Stimulated activated CD8-positive, alpha-beta memory T cell treated with anti-CD3 and anti-CD28 coated beads, Interleukin-2, amount 100 ng/mL, for 48 hours (primary cell): ENCODE measurements at regions not wholly inside any gene's neighbourhood (a gene's known extent, or its start where the extent isn't known, plus 50 kb on each side); places are given as distances from the start of the nearest gene placed in this dataset.
A peak's percentile ranks its signal among the peaks of the same experiment; 100 is the strongest.
"Not testable (repeated sequence)": the region's sequence is repeated elsewhere in the genome, so short reads cannot be mapped to it uniquely, and the experiment has no call there.

Experiments used
- DNase-seq, 2 donors: peaks; one replicate each; pipeline ENCODE4 v3.0.0-alpha.2; 2020; ENCODE audit warnings: low read depth in 2 of 2

DNA sequence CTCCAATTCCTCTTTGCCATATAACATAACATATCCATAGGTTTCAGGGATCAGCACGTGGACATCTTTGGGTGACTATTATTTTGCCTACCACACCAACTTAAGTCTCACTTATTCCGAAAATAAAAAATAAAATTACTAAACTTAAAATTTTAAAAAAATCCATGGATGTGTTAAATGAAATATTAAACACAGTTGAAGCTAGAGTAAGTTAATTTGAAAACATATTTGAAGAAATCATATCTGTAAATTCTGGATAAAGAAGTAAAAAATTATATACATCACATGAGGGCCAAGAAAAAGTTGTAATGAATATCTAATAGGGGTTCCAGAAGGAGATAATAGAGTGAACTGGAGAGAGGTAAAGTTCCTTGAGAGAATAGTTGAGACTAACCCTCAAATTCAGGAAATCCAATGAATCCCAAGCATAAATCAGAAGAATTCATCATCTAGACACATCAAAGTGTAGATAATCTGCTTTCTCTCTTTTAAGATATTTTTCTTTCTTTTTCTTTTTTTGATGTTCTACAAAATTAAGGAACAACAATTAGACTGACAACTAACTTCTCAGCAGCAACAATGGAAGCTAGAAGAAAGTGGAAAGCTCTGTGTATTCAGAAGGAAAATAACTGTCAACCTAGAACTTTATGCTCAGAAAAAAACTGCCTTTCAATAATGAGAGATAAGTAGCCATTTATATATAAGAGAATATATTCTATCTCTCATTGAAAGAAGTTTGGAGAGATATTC, 147.4 kb downstream of the ABHD5 start:
- DNase-seq, result no peak

DNA sequence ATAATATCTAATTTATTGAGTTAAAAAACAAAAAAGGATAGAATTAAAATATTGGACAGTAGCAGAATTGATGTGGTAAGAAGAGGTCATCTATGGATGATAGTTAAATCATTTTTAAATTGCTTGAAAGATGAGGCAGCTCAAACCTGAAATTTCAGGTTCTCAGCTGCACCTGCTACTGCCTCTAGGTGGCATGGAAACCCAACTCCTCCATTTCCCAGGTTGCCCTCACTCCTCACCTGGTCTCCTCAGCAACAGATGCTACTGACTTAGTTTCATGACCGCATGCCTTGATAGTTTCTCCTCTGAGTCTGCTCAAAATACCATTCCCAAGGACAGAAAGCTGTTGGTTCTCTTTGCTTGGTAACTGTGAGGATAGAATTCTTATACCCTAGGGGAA, 148.1 kb downstream of the ABHD5 start:
- DNase-seq, result no peak

DNA sequence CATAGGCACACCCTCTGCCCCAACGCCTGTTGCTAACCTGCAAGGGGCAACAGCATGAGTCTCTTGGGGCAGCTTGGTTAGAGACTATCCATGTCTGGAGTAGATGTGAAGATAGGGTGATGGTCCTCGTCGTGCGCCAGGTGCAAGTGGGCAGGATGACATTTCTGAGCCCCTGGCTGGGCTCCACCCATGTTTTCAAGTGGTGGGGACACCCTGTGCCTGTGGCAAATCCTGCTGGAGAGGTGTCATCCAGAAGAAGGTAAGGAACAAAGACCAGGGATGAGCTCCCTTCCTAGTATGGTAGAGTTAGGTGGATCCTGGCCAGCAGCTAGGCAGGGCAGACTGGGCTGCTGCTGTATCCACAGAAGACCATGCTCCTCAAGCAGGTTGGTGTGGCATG, 152.6 kb downstream of the ABHD5 start:
- no peak for DNase-seq

DNA sequence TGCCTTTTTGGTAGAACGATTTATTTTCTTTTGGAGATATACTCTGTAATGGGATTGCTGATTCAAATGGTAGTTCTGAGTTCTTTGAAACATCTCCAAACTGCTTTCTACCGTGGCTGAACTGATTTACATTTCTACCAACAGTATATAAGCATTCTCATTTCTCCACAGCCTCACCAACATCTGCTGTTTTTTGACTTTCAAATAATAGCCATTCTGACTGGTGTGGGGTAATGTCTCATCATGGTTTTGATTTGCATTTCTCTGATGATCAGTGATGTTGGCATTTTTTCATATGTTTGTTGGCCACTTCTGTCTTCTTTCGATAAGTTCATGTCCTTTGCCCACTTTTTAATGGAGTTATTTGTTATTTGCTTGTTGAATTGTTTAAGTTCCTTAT, 154.0 kb downstream of the ABHD5 start:
- DNase-seq, result no peak

DNA sequence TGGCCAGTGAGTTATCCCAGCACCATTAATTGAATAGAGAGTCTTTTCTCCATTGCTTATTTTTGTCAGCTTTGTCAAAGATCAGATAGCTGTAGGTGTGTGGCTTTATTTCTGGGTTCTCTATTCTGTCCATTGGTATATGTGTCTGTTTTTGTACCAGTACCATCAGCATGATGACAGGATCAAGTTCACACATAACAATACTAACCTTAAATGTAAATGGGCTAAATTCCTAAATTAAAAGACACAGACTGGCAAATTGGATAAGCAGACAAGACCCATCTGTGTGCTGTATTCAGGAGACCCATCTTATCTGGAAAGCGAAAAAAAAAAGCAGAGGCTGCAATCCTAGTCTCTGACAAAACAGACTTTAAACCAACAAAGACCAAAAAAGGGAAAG, 154.8 kb downstream of the ABHD5 start:
- not testable (repeated sequence) for DNase-seq

DNA sequence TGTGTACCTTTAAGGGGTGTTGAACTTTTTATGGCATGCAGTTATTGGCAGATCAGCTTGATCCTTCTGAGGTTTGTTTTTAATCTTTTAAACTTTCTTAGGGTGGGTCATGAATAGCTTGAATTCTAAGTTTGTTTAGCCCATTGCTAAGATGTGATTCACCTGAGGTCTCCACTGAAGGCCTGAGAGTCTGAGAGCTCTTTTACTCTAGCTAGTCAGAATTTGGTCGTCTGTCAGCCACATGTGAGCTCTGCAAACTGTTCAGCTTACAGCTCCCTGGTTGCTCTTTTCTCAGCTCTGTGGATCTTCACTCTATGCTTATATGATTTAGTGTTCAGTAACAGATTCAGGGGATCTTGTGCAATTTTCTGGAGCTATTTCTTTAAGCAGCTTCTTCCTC, 161.3 kb downstream of the ABHD5 start:
- no peak for DNase-seq

DNA sequence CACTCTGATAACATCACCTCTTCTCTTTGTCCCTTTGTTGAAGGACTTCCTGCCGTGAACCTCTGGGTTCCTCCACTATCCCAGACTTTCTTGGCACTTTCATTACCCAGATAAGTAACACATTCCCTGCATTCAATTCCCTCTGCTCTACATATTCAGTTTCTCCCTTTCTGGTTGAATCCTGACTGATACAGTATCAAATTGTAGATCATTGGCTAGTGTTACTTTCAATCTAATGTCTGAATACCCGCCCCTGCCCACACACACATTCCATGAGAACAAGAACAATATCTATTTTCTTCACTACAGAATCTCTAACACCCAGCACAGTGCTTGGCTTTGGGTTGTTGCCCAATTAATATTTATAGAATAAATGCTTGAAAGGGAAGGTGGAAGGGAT, 163.5 kb downstream of the ABHD5 start:
- DNase-seq, result no peak

DNA sequence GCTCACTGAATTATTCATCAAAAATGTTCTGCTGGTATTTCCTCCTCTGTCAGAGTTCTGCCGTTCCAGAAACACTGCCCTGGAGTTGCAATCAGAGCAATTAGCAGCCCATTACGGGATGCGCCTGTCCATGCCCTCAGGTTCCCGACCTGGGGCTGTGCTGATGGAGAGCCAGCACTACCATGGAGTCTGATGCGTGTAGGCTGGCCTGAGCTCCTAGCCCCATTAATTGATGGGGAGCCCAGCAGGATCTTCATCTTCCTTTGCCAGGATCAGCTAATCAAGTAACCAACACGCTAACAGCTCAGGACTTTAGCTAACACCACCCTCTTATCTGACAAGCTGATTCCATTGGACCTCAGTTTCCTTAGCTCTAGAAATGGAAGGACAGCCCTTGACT, 164.2 kb downstream of the ABHD5 start:
- no peak for DNase-seq

DNA sequence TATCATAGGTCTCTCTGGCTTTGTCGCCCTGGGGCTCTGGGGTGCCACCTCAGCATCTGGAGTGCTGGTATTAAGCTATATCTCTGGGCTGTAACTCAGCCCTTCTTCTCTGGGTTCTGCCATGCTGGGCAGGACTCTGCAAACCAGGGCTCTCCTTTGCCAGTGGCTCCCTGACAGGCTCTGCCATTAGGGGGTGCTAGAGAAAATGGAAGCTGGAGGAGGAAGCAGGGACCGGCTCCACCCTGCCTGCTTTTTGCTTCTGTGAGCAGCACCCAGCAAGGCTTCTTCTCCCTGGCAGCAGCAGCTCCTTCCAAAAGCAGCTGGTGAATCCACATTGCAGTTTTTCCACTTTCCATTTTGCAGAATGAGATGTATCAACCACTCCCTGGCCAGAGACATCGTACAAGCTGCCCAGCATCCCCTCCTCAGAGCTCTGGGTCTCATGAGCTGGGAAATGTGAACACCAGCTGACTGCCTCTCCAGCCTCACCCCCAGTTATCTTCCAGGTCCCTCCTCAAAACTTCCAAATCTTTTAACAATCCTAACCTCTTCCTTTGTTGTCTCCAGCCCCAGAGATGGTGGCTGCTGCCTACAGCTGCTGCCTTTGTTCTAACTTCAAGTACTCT, 165.0 kb downstream of the ABHD5 start:
- peak in 1 of 2 donors; percentile 16 for DNase-seq

DNA sequence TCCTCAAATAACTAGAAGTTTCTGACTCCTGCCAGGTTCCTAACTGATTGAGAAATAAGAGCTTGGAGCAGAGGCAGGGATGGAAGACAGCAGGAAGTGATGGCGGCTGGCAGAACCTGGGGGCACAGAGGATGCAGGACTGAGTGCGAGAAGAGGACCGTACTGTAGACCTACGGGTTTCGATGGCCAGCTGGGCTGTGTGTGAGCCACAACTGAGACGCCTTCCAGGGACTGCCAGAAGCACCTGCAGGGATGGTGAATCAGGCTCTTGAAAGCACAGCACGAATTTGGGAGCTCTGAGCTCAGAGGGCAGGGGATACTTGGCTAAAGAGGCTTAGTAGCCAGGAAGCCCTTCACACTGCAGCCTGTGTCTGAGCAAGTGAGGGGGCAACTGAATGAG, 165.6 kb downstream of the ABHD5 start:
- DNase-seq, result no peak

DNA sequence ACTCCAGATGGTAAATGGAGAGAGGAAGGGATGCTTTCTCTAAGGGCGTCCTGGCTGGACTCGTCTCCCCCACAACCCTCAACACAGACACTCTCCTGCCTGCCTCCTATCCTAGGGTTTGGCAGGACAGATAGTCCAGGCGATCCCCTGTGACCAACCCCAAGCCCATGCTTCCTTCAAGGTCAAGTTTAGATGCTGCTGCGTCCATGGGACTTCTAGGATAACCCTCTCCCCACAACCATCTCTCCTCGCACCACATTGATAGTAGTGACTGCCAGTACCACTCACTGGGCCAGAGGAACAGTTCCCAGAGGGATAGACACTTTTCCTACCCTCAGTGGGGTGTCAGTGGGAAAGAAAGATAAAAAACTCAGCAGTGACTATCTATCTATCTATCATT, 166.0 kb downstream of the ABHD5 start:
- no peak for DNase-seq

DNA sequence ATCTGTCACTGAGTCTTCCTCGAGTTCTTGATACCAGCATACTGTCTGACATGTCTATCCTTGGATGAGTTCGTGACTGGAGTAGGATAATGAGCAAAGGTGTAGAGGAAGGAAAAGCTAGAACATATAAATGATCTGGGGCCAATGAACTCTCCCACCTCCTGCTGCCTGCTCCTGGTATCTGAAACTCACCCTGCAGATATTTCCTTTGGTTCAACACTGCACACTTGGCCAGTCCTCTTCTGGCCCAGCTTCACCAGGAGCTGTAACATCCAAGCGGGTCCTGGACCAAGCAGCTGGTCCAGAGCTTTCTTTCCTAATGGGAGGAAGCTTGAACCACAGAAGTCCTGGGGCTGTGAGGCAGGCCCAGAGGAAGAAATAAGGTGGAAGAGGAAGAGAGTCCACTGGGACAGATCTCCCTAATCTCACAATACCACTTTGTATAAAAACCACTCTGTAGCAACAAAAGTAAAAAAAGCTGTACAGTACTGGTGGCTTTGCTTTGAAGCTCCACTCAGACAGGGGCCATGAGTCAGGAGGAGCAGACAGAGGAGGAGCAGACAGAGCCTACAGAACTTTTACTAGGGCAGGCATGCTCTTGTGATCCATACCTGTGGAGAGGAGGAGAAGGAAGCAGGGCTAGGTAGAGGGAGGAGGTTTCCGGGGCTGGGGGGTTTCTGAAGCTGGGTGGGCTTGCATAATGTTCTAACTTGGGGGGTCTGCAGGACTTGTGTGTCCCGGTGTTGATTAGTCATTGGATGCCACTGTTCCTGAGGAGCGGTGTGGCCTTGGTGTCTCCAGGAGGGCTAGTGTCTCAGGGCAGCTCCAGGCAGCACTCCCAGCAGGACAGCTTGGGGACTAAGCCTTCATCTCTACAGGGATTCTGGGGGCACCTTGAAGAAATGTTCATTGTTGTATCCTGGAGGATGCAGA, 166.9 kb downstream of the ABHD5 start:
- no peak for DNase-seq

DNA sequence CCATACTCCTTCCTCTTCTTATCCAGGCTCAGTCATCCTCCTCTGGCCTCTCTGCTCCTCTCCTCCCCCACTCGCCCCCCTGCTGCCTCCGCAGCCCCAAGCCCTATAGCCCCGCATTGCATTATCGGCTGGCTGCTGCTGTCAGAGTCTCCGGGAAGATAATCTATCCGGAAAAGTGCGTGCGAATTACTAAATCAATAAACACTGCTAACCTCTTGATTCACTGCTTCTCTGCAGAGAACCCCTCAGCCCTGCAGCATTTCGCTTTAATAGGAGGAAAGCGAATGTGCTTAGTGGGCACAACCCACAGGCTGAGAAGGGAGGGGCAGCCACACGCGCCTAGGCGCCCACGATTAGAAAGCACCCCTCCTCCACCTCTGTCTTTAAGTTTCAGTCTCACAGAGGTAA, 167.6 kb downstream of the ABHD5 start:
- DNase-seq, result no peak

DNA sequence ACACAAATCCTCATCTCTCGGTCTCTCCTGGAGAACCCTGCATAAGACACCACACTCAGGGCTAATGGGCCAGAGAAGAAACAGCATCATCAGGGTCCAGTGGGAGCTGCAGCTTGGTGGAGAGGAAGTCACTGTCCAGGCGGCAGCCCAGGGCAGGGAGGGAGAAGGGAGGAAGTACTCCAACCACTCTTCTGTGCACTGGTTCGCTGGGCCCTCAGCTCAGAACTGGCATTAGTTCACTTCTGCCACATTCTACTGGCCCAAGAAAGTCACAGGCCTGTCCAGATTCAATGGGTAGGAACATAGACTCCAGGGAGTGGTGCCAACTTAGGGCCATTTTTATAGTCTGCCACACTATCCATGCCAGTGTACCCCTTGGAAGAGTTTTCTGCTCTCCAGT, 169.0 kb downstream of the ABHD5 start:
- DNase-seq, result no peak

DNA sequence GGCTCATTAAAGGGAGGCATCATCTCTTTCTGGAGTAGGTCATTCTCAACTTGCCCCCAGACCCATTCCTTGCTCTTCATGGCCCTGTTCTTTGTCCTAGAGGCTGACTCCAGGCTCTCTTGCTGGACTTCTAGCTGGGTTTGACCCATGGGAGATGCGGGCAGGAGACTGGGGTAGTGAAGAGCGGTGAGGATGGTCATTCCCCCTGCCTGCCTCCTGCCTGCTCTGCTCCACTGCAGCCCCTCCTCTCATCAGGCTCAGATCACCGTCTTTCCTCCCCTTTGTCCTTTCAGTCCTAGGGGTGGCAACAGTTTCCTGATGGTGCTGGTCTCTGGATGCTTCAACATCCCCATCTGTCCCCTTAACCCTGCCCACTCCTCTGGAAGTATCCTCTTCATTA, 170.9 kb downstream of the ABHD5 start:
- no peak for DNase-seq

DNA sequence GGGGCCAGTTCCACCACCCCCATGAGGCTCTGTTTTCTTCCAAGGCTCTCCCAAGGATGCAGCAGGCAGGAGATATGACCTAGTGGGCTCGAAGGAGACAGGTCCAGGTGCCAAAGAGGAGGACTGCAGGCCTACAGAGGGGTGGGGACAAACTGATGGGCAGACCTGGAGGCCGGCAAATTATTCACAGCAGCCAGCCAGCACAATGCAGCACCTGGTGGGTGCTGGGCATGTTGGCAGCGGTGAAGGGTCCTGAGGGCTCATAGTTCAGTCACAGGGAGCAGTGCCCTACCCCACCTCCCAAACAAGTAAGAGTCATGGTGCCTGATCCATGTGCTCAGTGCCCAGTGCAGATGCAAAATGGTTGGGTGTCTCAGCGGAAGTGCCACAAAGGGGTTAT, 171.7 kb downstream of the ABHD5 start:
- no peak for DNase-seq

DNA sequence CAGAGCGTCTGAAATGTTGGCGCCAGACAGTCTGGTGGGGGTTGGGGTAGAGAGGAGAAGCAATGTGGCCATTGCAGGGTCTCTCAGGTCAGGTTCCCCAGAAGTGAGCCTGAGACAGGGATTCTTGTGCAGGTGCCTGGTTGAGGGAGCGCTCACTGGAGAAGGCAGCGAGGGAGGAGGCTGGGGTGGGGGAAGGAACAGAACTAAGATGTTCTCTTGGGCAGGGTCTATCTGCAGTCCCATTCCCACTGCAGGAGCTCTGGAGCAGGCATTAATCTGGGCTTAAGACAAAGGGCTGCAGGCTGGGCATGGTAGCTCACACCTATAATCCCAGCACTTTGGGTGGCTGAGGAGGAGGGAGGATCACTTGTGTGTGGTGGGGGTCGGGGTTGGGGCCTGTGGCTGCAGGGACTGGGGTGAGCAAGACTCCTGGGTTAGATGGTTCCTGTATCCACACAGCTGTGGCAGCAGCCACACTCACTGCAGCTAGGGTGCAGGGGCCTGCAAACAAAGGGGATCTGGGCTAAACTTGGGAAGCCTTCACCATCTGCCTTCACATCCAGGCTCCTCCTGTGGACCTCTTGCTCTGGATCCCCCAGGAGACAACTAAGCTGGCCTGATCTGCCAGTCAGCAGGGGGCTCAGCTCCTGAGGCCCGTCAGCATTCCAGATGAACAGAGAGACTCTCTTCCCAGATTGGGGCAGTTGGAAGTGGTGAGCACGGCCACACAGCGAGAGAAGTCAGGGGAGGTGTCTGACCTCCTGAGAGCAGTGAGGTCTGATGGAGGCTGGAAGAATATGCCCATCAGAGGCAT, 172.5 kb downstream of the ABHD5 start:
- no peak for DNase-seq

DNA sequence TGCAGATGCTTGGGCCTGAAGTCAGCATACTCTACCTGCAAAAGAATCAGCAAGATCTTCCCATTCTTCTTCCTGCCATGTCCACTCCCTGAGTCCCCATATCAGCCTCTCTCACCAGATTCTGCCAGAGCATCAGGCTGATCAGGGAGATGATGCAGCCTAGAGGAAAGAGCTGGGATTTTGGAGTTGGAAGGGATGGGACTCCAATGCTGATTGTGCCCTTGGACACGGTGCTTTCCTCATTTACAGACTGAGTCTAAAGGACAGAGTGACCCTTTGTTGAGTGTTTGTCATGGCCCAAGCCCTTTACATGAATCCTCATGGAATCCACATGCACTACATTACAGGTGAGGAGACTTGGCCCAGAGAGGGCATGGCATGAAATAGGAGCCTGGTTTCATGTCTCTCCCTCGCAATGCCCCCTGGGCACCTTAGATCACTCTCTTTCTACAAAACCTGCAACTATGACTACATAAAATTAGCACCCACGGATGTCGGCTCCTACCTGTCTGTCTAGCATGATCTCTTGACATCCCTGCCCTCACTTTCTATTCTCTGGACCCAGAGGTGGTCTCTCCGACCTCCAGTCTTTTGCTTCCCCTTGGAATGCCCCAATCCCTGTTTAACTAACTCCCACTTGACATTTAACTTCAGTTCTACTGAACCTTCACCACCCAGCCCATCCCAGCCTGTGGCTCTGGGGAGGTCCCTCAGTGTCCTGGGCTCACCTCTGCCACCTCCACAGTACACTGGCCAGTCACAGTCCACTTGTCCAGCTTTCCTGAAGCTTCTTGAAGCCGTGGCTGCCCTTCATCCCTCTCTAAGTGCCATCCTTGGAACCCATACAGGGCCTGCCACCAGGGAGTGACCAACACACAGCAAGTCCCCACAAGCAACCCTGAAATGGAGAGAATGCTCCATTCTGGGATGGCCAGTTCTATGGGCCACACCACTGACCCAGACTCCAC, 173.5 kb downstream of the ABHD5 start:
- DNase-seq, result no peak

DNA sequence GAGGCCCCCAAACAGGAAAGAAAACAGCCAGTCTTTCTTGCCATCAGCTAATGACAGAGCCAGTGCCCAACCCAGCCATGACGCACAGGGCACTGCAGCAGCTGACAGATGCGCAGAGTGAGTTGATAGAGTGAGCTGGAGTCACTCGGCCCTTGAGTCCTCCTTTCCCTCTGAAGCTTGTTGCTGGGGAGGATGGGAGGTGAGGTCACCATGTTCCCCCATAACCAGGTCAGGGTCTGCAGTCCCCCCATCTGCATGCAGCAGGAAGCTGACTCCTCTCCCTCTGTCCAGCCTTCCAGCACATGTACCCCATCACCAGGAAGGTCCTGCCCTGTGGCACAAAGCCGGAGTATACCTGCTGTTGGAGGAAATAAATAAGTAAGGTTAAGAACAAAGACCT, 174.6 kb downstream of the ABHD5 start:
- no peak for DNase-seq

DNA sequence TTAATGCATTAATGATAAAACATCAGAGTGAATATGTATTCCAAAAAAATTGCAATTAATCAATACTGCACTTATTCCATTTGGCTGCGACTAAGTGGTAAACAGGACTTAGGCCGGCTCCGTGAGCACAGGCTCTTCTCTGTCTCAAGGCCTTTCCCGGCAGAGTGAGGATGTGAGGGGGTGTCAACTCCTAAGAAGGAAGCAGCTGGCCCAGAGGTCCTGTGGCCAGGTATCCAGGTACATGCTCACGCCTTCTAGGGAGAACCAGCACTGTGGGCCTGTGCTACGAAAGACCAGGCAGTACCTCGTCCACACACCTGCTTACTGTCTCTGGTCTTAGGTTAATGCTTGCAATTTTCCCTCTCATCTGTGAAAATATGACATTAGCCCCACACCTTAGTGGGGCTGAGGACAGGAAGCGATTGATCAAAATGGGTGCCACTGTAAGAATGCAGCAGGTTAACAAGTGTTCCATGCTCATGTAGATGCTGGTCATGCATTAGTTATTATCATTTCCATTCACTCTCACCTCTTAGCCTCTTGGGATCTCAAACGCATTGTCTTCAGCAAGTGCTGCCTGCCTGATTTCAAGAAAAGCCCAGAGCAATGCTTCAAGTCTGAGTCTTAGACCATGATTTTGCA, 175.3 kb downstream of the ABHD5 start:
- no peak for DNase-seq
